ENCODE measurements at regions not wholly inside any gene's neighbourhood (a gene's known extent, or its start where the extent isn't known, plus 50 kb on each side); places are given as distances from the start of the nearest gene placed in this dataset.

- Histone ChIP-seq H3K4me3 (ENCODE audit: low read depth in 2 of 2, low read length in 1 of 2) (no peak overlapping the region), H3K27ac (ENCODE audit: low read depth in 2 of 2, low read length in 1 of 2) (no peak overlapping the region), H3F3A (replicated peaks; ENCODE audit: insufficient read depth) (peaks cover 4% of the 10 kb centered on the region), H4K20me1 (ENCODE audit: insufficient read depth) (no peaks in the 10 kb centered on the region), H3K27me3 (ENCODE audit: insufficient read depth) (no peaks in the 10 kb centered on the region), H3K36me3 (replicated peaks in 1 of 2; ENCODE audit: control insufficient read depth in 1 of 2, insufficient read depth in 2 of 2, low read length in 1 of 2) (no peaks in the 10 kb centered on the region), H3K9me2 (no peaks in the 10 kb centered on the region), H2AFZ (ENCODE audit: low read depth) (no peak overlapping the region), H3K79me2 (ENCODE audit: insufficient read depth) (no peaks in the 10 kb centered on the region), H3K4me2 (no peak overlapping the region), H3K9me3 (no peaks in the 10 kb centered on the region), H3K4me1 (ENCODE audit: control insufficient read depth in 1 of 2, insufficient read depth in 2 of 2, low read depth in 1 of 2, low read length in 1 of 2) (no peaks in the 10 kb centered on the region; a peak in 1 of 4 replicates), H3K9ac (no peak overlapping the region)
- TF ChIP-seq, protein P1, sequence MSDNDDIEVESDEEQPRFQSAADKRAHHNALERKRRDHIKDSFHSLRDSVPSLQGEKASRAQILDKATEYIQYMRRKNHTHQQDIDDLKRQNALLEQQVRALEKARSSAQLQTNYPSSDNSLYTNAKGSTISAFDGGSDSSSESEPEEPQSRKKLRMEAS (IDR thresholded peaks at IDR 0.05; ENCODE audit: low read depth), result no peak
- no peak for TF ChIP-seq GATA2 (CRISPR knock-in tag; IDR thresholded peaks at IDR 0.05)
- TF ChIP-seq RCOR1 (IDR thresholded peaks at IDR 0.05; ENCODE audit: low read length), result no peak
- TF ChIP-seq RFX5 (IDR thresholded peaks at IDR 0.05; ENCODE audit: low read length), result no peak
- TF ChIP-seq FOXJ3 (CRISPR knock-in tag; IDR thresholded peaks at IDR 0.05), result no peak
- no peak for TF ChIP-seq EP300 (IDR thresholded peaks at IDR 0.05; ENCODE audit: borderline replicate concordance in 1 of 2, low read depth in 1 of 2, low read length in 1 of 2)
- TF ChIP-seq FOXM1 (IDR thresholded peaks at IDR 0.05; ENCODE audit: low read depth), result no peak
- no peak for TF ChIP-seq MEF2A (IDR thresholded peaks at IDR 0.05; ENCODE audit: borderline replicate concordance, low read depth)
- TF ChIP-seq RAD21 (IDR thresholded peaks at IDR 0.05; ENCODE audit: low read length), result no peak
- no peak for TF ChIP-seq ELF1 (IDR thresholded peaks at IDR 0.05)
- TF ChIP-seq, protein P2, sequence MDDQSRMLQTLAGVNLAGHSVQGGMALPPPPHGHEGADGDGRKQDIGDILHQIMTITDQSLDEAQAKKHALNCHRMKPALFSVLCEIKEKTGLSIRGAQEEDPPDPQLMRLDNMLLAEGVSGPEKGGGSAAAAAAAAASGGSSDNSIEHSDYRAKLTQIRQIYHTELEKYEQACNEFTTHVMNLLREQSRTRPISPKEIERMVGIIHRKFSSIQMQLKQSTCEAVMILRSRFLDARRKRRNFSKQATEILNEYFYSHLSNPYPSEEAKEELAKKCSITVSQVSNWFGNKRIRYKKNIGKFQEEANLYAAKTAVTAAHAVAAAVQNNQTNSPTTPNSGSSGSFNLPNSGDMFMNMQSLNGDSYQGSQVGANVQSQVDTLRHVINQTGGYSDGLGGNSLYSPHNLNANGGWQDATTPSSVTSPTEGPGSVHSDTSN (IDR thresholded peaks at IDR 0.05), result no peak
- no peak for TF ChIP-seq RXRA (IDR thresholded peaks at IDR 0.05; ENCODE audit: borderline replicate concordance, low read depth)
- TF ChIP-seq SIN3A (IDR thresholded peaks at IDR 0.05; ENCODE audit: borderline replicate concordance, low read depth, low read length), result no peak
- TF ChIP-seq SMC3 (IDR thresholded peaks at IDR 0.05; ENCODE audit: low read depth, low read length), result no peak
- TF ChIP-seq TCF12 (IDR thresholded peaks at IDR 0.05), result no peak
- TF ChIP-seq, protein P3, sequence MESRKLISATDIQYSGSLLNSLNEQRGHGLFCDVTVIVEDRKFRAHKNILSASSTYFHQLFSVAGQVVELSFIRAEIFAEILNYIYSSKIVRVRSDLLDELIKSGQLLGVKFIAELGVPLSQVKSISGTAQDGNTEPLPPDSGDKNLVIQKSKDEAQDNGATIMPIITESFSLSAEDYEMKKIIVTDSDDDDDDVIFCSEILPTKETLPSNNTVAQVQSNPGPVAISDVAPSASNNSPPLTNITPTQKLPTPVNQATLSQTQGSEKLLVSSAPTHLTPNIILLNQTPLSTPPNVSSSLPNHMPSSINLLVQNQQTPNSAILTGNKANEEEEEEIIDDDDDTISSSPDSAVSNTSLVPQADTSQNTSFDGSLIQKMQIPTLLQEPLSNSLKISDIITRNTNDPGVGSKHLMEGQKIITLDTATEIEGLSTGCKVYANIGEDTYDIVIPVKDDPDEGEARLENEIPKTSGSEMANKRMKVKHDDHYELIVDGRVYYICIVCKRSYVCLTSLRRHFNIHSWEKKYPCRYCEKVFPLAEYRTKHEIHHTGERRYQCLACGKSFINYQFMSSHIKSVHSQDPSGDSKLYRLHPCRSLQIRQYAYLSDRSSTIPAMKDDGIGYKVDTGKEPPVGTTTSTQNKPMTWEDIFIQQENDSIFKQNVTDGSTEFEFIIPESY (IDR thresholded peaks at IDR 0.05; ENCODE audit: borderline replicate concordance, low read depth), result no peak
- no peak for TF ChIP-seq JUND (IDR thresholded peaks at IDR 0.05)
- TF ChIP-seq TAF1 (IDR thresholded peaks at IDR 0.05; ENCODE audit: borderline replicate concordance, low read depth, low read length), result no peak
- POLR2A ChIA-PET, result no interaction called here
- CTCF ChIA-PET, result no interaction called here
- no peak for DNase-seq
- WGBS (ENCODE audit: low lambda C conversion rate), result 85% methylated on average over 3 of the region's 3 CpGs
These were observed 138.6 kb upstream of the MDM1 start for GRCh38 chr12:68470664-68471328.
